RWPE2 (cell line): ENCODE measurements at regions not wholly inside any gene's neighbourhood (a gene's known extent, or its start where the extent isn't known, plus 50 kb on each side); places are given as distances from the start of the nearest gene placed in this dataset.

Experiments
- ATAC-seq: fragments of 200-7000 bp; cut with Tn5 transposase; 3 replicates; pipeline ENCODE4 v1.9.1; 2021; ENCODE audit warnings: low read depth
- DNase-seq: peaks from one replicate; pipeline ENCODE4 v3.0.0-alpha.2; 2020; ENCODE audit warnings: low spot score
- H3K27ac ChIP-seq: fragments of 450-650 bp; 2 replicates; pipeline ENCODE4 v1.5.1; 2017; ENCODE audit warnings: mild to moderate bottlenecking; ENCODE audit not compliant: poor library complexity, severe bottlenecking
- H3K27me3 ChIP-seq: fragments of 250-450 bp; sonication (Bioruptor Pico); 2 replicates; pipeline ENCODE4 v1.5.1; 2021; ENCODE audit warnings: mild to moderate bottlenecking, moderate library complexity; ENCODE audit not compliant: insufficient read depth, poor library complexity, severe bottlenecking
- H3K36me3 ChIP-seq: fragments of 250-450 bp; sonication (Bioruptor Pico); 2 replicates; pipeline ENCODE4 v1.5.1; 2020; ENCODE audit warnings: low read depth, mild to moderate bottlenecking, moderate library complexity
- H3K4me1 ChIP-seq: fragments of 250-450 bp; sonication (Bioruptor Pico); 2 replicates; pipeline ENCODE4 v1.5.1; 2021; ENCODE audit warnings: mild to moderate bottlenecking, moderate library complexity; ENCODE audit not compliant: insufficient read depth, poor library complexity, severe bottlenecking
- H3K4me3 ChIP-seq: fragments of 250-450 bp; sonication (Bioruptor Pico); 2 replicates; pipeline ENCODE4 v1.5.1; 2021; ENCODE audit warnings: mild to moderate bottlenecking, moderate library complexity; ENCODE audit not compliant: severe bottlenecking
- H3K9me3 ChIP-seq: fragments of 250-450 bp; sonication (Bioruptor Pico); 2 replicates; pipeline ENCODE4 v1.5.1; 2021; ENCODE audit warnings: mild to moderate bottlenecking, moderate library complexity; ENCODE audit not compliant: severe bottlenecking
- TF ChIP-seq, protein P1 (sequence below): fragments of 450-650 bp; IDR thresholded peaks from one replicate; pipeline ENCODE4 v1.5.1; 2017; ENCODE audit warnings: mild to moderate bottlenecking, moderate library complexity; ENCODE audit not compliant: poor library complexity, severe bottlenecking

DNA sequence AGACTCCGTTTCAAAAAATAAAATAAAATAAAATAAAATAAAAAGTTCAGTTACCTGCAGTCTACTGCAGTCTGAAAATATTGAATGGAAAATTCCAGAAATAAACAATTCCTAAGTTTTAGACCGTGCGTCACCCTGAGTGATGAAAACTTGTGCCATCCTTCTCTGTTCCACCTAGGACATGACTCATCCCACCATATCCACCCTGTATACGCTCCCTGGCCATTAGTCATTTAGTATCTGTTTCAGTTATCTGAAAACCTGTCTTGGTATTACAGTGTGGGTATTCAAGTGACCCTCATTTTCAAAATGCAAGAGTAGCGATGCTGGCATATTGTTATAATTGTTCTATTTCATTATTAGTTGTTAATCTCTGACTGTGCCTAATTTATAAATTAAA lies 51.8 kb upstream of the TEX48 start:
- DNase-seq (peak; percentile 75), ATAC-seq (peak; percentile 95)
- no peaks in the 10 kb centered on the region for H3K36me3 ChIP-seq
- TF ChIP-seq, protein P1, sequence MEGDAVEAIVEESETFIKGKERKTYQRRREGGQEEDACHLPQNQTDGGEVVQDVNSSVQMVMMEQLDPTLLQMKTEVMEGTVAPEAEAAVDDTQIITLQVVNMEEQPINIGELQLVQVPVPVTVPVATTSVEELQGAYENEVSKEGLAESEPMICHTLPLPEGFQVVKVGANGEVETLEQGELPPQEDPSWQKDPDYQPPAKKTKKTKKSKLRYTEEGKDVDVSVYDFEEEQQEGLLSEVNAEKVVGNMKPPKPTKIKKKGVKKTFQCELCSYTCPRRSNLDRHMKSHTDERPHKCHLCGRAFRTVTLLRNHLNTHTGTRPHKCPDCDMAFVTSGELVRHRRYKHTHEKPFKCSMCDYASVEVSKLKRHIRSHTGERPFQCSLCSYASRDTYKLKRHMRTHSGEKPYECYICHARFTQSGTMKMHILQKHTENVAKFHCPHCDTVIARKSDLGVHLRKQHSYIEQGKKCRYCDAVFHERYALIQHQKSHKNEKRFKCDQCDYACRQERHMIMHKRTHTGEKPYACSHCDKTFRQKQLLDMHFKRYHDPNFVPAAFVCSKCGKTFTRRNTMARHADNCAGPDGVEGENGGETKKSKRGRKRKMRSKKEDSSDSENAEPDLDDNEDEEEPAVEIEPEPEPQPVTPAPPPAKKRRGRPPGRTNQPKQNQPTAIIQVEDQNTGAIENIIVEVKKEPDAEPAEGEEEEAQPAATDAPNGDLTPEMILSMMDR, result no peak
- H3K4me1 ChIP-seq, result peaks cover 44% of the 10 kb centered on the region
- no peaks in the 10 kb centered on the region for H3K27me3 ChIP-seq
- H3K27ac ChIP-seq, result peak overlapping the region; percentile 93
- H3K4me3 ChIP-seq, result no peak overlapping the region
- no peaks in the 10 kb centered on the region for H3K9me3 ChIP-seq

DNA sequence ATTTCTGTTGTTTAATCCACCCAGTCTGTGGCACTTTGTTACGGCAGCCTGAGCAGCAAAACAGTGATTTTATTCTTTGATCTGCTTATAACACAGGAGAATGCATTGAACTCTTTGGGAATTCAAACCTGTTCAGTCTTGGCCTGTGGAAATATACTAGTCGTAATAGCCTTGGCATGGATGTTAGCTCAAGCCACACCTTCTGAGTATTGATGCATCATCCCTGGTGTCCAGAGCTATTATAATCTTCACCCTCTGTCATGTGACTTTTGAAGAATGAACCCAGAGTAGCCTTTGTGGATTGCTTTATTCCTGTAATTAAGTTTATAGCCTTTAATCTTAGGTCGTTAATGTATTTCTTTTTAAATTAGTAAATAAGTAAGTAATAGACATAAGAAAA lies 50.8 kb upstream of the TEX48 start:
- H3K36me3 ChIP-seq, result no peaks in the 10 kb centered on the region
- no peak for DNase-seq
- H3K27me3 ChIP-seq, result no peaks in the 10 kb centered on the region
- H3K27ac ChIP-seq, result peak overlapping the region; percentile 93
- no peak overlapping the region for H3K4me3 ChIP-seq
- TF ChIP-seq, protein P1, result no peak
- peak; percentile 86 for ATAC-seq
- H3K4me1 ChIP-seq, result peaks cover 44% of the 10 kb centered on the region
- no peaks in the 10 kb centered on the region for H3K9me3 ChIP-seq
